ENCODE measurements at regions not wholly inside any gene's neighbourhood (a gene's known extent, or its start where the extent isn't known, plus 50 kb on each side); places are given as distances from the start of the nearest gene placed in this dataset.

GRCh38 chr14:42736408-42736807 is 1129.7 kb downstream of the LRFN5 start:
- Histone ChIP-seq H3K4me1 (no peaks in the 10 kb centered on the region), H3K36me3 (no peaks in the 10 kb centered on the region), H3K27ac (no peak overlapping the region), H3K9me3 (no peaks in the 10 kb centered on the region), H3K27me3 (no peaks in the 10 kb centered on the region), H3K4me3 (no peak overlapping the region)
- TF ChIP-seq POLR2A (IDR thresholded peaks at IDR 0.05) (no peak), CTCF (IDR thresholded peaks at IDR 0.05) (no peak)
- intact Hi-C loops (cut with DNase I): no loop called here
- no peak for DNase-seq
- WGBS, 4 donors: 42 to 78% (median 61%) methylated on average over 1 of the region's 1 CpG
- ATAC-seq: no peak

GRCh38 chr14:42734041-42734440 is 1127.4 kb downstream of the LRFN5 start:
- Histone ChIP-seq H3K27ac (no peak overlapping the region), H3K36me3 (no peaks in the 10 kb centered on the region), H3K27me3 (no peaks in the 10 kb centered on the region), H3K4me1 (no peaks in the 10 kb centered on the region), H3K4me3 (no peak overlapping the region), H3K9me3 (no peaks in the 10 kb centered on the region)
- 73 to 85% (median 77%) methylated on average over 1 of the region's 1 CpG for WGBS, 4 donors
- DNase-seq: no peak
- no peak for ATAC-seq
- TF ChIP-seq POLR2A (IDR thresholded peaks at IDR 0.05): no peak
- TF ChIP-seq CTCF (IDR thresholded peaks at IDR 0.05): no peak
- intact Hi-C loops (cut with DNase I): no loop called here

- TF ChIP-seq POLR2A (IDR thresholded peaks at IDR 0.05) (no peak), CTCF (IDR thresholded peaks at IDR 0.05) (no peak)
- intact Hi-C loops (cut with DNase I): no loop called here
- DNase-seq (no peak), ATAC-seq (no peak)
- H3K4me1 ChIP-seq: no peaks in the 10 kb centered on the region
- no peaks in the 10 kb centered on the region for H3K27me3 ChIP-seq
- no peak overlapping the region for H3K27ac ChIP-seq
- no peaks in the 10 kb centered on the region for H3K9me3 ChIP-seq
- H3K4me3 ChIP-seq: no peak overlapping the region
- no peaks in the 10 kb centered on the region for H3K36me3 ChIP-seq
Observed at GRCh38 chr14:42732005-42732404, 1125.3 kb downstream of the LRFN5 start.

- no peaks in the 10 kb centered on the region for H3K9me3 ChIP-seq
- DNase-seq: no peak
- no peak overlapping the region for H3K27ac ChIP-seq
- no peaks in the 10 kb centered on the region for H3K27me3 ChIP-seq
- 86 to 90% (median 89%) methylated on average over 2 of the region's 2 CpGs for WGBS, 4 donors
- H3K4me3 ChIP-seq: no peak overlapping the region
- TF ChIP-seq POLR2A (IDR thresholded peaks at IDR 0.05): no peak
- TF ChIP-seq CTCF (IDR thresholded peaks at IDR 0.05): no peak
- no peaks in the 10 kb centered on the region for H3K4me1 ChIP-seq
- ATAC-seq: no peak
- H3K36me3 ChIP-seq: no peaks in the 10 kb centered on the region
- intact Hi-C loops (cut with DNase I): no loop called here
Observed at GRCh38 chr14:42731480-42731879, 1124.8 kb downstream of the LRFN5 start.
